PC-9 (cell line): ENCODE measurements at regions not wholly inside any gene's neighbourhood (a gene's known extent, or its start where the extent isn't known, plus 50 kb on each side); places are given as distances from the start of the nearest gene placed in this dataset.

ENCODE experiments used
- BruUV-seq: library from RNA; stranded (reverse); fragments of 400-500 nt; replicated peaks from 2 replicates; lab custom pipeline; 2021; lab: Mats Ljungman, UMichigan
- CTCF ChIA-PET: fragments of 300-600 bp; sonication (Branson Sonifier 250); formaldehyde crosslinking; loops from one replicate; lab custom pipeline; 2022; ENCODE audit warnings: antibody characterized with exemption; lab: Charles Lee
- POLR2A ChIA-PET: fragments of 300-600 bp; sonication (Branson Sonifier 250); formaldehyde crosslinking; loops from one replicate; lab custom pipeline; 2022; ENCODE audit warnings: antibody characterized with exemption; ENCODE audit not compliant: unreplicated experiment; lab: Charles Lee
- DNase-seq, 2 experiments: peaks; one replicate each; pipeline versions ENCODE4 v3.0.0 to v3.0.0-alpha.2; 2015 to 2022; ENCODE audit warnings: mixed read lengths in 1 of 2
- H2AFZ ChIP-seq: fragments of 200-600 bp; sonication (generic); 2 replicates; pipeline ENCODE4 v1.8.1; 2017; ENCODE audit warnings: antibody characterized with exemption
- H3F3A ChIP-seq: fragments of 200-600 bp; sonication (generic); 2 replicates; pipeline ENCODE4 v1.8.1; 2017; ENCODE audit warnings: antibody characterized with exemption, mild to moderate bottlenecking, low read depth; ENCODE audit not compliant: insufficient read depth
- H3K27ac ChIP-seq: fragments of 200-600 bp; sonication (generic); 2 replicates; pipeline ENCODE4 v1.6.1; 2016; ENCODE audit warnings: mixed run types
- H3K27me3 ChIP-seq: fragments of 200-600 bp; sonication (generic); 2 replicates; pipeline ENCODE4 v1.6.1; 2016; ENCODE audit warnings: low read depth, mixed run types; ENCODE audit not compliant: insufficient read depth
- H3K36me3 ChIP-seq: fragments of 200-600 bp; sonication (generic); 2 replicates; pipeline ENCODE4 v1.6.1; 2016; ENCODE audit warnings: low read depth, mixed run types
- H3K4me1 ChIP-seq: fragments of 200-600 bp; sonication (generic); replicated peaks from 2 replicates; pipeline ENCODE4 v1.6.1; 2016; ENCODE audit warnings: mixed run types; ENCODE audit not compliant: insufficient read depth
- H3K4me2 ChIP-seq: fragments of 200-600 bp; sonication (generic); 2 replicates; pipeline ENCODE4 v1.6.1; 2017; ENCODE audit warnings: mixed run types
- H3K4me3 ChIP-seq: fragments of 200-600 bp; sonication (generic); 2 replicates; pipeline ENCODE4 v1.6.1; 2016; ENCODE audit warnings: mixed run types
- H3K79me2 ChIP-seq: fragments of 200-600 bp; sonication (generic); 2 replicates; pipeline ENCODE4 v1.6.1; 2017; ENCODE audit warnings: low read depth, mixed run types
- H3K9me2 ChIP-seq: fragments of 200-600 bp; sonication (generic); 2 replicates; pipeline ENCODE4 v1.8.1; 2017; ENCODE audit warnings: mild to moderate bottlenecking; ENCODE audit not compliant: insufficient read depth
- H3K9me3 ChIP-seq: fragments of 200-600 bp; sonication (generic); 2 replicates; pipeline ENCODE4 v1.8.1; 2016; ENCODE audit warnings: low read depth; ENCODE audit not compliant: insufficient read depth
- H4K20me1 ChIP-seq: fragments of 200-600 bp; sonication (generic); 2 replicates; pipeline ENCODE4 v1.8.1; 2017; ENCODE audit not compliant: insufficient read depth
- CTCF ChIP-seq: fragments of 200-600 bp; sonication (generic); conservative IDR thresholded peaks from 2 replicates; pipeline ENCODE4 v1.6.1; 2017; ENCODE audit warnings: mixed run types, antibody characterized with exemption, mild to moderate bottlenecking, moderate library complexity
- EZH2 ChIP-seq: fragments of 200-600 bp; sonication (generic); IDR thresholded peaks from 2 replicates; pipeline ENCODE4 v1.8.0; 2017; ENCODE audit warnings: antibody characterized with exemption, low read depth
- intact Hi-C: fragments of 100-400 bp; cut with micrococcal nuclease; formaldehyde crosslinking; loops from one replicate; pipeline ENCODE4 v1.10.0; 2022; ENCODE audit not compliant: unreplicated experiment

- no peak for DNase-seq
- POLR2A ChIA-PET = no interaction called here
These were observed 112.3 kb upstream of the CXCL14 start for GRCh38 chr5:135691044-135691443.

GRCh38 chr5:135690466-135690865, 111.7 kb upstream of the CXCL14 start:
- TF ChIP-seq EZH2 = no peak
- no peak overlapping the region for H3K4me3 ChIP-seq
- no peaks in the 10 kb centered on the region for H4K20me1 ChIP-seq
- ChIA-PET CTCF (no interaction called here), POLR2A (no interaction called here)
- H3K9me3 ChIP-seq = no peaks in the 10 kb centered on the region
- H2AFZ ChIP-seq = no peak overlapping the region
- no peaks in the 10 kb centered on the region for H3K79me2 ChIP-seq
- H3F3A ChIP-seq = no peaks in the 10 kb centered on the region
- no peak for DNase-seq
- peaks cover 90% of the 10 kb centered on the region for H3K27me3 ChIP-seq
- H3K36me3 ChIP-seq = no peaks in the 10 kb centered on the region
- H3K4me2 ChIP-seq = no peak overlapping the region
- H3K27ac ChIP-seq = no peak overlapping the region
- H3K4me1 ChIP-seq = no peaks in the 10 kb centered on the region
- intact Hi-C loops = no loop called here
- no peaks in the 10 kb centered on the region for H3K9me2 ChIP-seq
- no TSS peak for BruUV-seq

More at GRCh38 chr5:135691044-135691443, 112.3 kb upstream of the CXCL14 start:
- Histone ChIP-seq H3K27ac (no peak overlapping the region), H3K4me1 (no peaks in the 10 kb centered on the region), H3K9me2 (no peaks in the 10 kb centered on the region), H3K9me3 (no peaks in the 10 kb centered on the region), H3K36me3 (no peaks in the 10 kb centered on the region), H4K20me1 (no peaks in the 10 kb centered on the region), H3F3A (no peaks in the 10 kb centered on the region), H2AFZ (no peak overlapping the region), H3K27me3 (peaks cover 90% of the 10 kb centered on the region), H3K4me3 (no peak overlapping the region), H3K79me2 (no peaks in the 10 kb centered on the region), H3K4me2 (no peak overlapping the region)
- CTCF ChIA-PET = no interaction called here
- intact Hi-C loops = no loop called here
- BruUV-seq = no TSS peak
- TF ChIP-seq CTCF = no peak

GRCh38 chr5:135689506-135689905, 110.7 kb upstream of the CXCL14 start:
- H3K4me2 ChIP-seq = no peak overlapping the region
- POLR2A ChIA-PET = no interaction called here

More at GRCh38 chr5:135689506-135689905, 110.7 kb upstream of the CXCL14 start:
- no peak for DNase-seq
- Histone ChIP-seq H3K9me2 (no peaks in the 10 kb centered on the region), H4K20me1 (no peaks in the 10 kb centered on the region), H3F3A (no peaks in the 10 kb centered on the region), H3K4me3 (no peak overlapping the region), H3K36me3 (no peaks in the 10 kb centered on the region), H3K4me1 (no peaks in the 10 kb centered on the region), H3K9me3 (no peaks in the 10 kb centered on the region), H3K27me3 (peaks cover 83% of the 10 kb centered on the region), H3K27ac (no peak overlapping the region), H3K79me2 (no peaks in the 10 kb centered on the region), H2AFZ (no peak overlapping the region)
- TF ChIP-seq CTCF (no peak), EZH2 (no peak)
- CTCF ChIA-PET = no interaction called here
- BruUV-seq = no TSS peak
- intact Hi-C loops = no loop called here
